ENCODE measurements at regions not wholly inside any gene's neighbourhood (a gene's known extent, or its start where the extent isn't known, plus 50 kb on each side); places are given as distances from the start of the nearest gene placed in this dataset.

DNA sequence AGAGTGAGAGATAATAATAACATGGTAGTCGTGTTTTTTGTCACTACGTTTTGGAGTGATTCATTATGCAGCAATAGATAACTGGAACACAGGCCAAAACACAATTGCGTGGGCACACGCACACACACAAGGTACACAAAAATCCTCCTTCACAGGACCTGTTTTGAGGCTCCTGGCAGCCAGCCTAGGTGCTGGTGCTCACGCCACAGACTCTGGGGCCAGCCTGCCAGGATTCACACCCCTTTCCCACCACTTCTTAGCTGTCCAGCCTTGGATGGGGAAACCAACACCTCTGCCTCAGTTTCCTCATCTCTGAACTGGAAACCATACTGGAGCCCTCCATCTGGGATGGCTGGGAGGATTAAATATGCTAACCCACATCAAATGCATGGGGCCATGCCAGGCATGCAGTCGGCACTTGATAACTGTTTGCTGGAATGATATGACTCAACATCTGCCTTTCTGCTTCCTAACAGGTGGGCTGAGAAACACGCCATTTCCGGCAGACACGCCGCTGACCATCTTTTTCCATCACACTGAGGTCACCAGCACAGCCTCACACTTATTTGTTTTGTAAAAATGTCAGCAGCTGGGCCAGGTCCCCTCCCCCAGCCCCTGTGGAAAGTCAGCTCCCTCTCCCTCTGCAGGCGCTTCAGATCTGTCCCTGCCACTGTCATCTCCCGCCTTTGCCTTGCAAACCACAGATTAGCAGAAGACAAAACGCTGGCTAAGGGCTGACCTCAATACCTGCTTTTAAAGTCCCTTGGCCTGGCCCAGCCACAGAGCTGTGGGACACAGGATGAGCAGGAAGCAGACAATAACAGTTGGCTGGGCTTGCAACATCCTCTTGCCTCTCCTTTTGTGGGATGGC lies 237.5 kb downstream of the BCOR start (continued):
- TF ChIP-seq, protein P1, sequence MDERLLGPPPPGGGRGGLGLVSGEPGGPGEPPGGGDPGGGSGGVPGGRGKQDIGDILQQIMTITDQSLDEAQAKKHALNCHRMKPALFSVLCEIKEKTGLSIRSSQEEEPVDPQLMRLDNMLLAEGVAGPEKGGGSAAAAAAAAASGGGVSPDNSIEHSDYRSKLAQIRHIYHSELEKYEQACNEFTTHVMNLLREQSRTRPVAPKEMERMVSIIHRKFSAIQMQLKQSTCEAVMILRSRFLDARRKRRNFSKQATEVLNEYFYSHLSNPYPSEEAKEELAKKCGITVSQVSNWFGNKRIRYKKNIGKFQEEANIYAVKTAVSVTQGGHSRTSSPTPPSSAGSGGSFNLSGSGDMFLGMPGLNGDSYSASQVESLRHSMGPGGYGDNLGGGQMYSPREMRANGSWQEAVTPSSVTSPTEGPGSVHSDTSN (CRISPR knock-in tag; IDR thresholded peaks at IDR 0.05; ENCODE audit: low read depth) = no peak
- TF ChIP-seq, protein P1 (tag; conservative IDR thresholded peaks at IDR 0.05; ENCODE audit: low read depth) = no peak
- TF ChIP-seq PHB (CRISPR knock-in tag; IDR thresholded peaks at IDR 0.05) = no peak
- TF ChIP-seq RNF2 (IDR thresholded peaks at IDR 0.05) = no peak
- peak; percentile 41 for TF ChIP-seq MEIS2 (IDR thresholded peaks at IDR 0.05; ENCODE audit: partially characterized antibody)
- no peak; a peak in 1 of 4 replicates for TF ChIP-seq TBL1XR1 (IDR thresholded peaks at IDR 0.05; ENCODE audit: low read length in 2 of 2)
- TF ChIP-seq GABPA (tag; conservative IDR thresholded peaks at IDR 0.05; ENCODE audit: low read depth) = peak; percentile 83
- no peak for TF ChIP-seq SP1 (CRISPR knock-in tag; IDR thresholded peaks at IDR 0.05)
- no peak for TF ChIP-seq MXI1 (IDR thresholded peaks at IDR 0.05; ENCODE audit: low read depth, low read length)
- TF ChIP-seq, protein P2, sequence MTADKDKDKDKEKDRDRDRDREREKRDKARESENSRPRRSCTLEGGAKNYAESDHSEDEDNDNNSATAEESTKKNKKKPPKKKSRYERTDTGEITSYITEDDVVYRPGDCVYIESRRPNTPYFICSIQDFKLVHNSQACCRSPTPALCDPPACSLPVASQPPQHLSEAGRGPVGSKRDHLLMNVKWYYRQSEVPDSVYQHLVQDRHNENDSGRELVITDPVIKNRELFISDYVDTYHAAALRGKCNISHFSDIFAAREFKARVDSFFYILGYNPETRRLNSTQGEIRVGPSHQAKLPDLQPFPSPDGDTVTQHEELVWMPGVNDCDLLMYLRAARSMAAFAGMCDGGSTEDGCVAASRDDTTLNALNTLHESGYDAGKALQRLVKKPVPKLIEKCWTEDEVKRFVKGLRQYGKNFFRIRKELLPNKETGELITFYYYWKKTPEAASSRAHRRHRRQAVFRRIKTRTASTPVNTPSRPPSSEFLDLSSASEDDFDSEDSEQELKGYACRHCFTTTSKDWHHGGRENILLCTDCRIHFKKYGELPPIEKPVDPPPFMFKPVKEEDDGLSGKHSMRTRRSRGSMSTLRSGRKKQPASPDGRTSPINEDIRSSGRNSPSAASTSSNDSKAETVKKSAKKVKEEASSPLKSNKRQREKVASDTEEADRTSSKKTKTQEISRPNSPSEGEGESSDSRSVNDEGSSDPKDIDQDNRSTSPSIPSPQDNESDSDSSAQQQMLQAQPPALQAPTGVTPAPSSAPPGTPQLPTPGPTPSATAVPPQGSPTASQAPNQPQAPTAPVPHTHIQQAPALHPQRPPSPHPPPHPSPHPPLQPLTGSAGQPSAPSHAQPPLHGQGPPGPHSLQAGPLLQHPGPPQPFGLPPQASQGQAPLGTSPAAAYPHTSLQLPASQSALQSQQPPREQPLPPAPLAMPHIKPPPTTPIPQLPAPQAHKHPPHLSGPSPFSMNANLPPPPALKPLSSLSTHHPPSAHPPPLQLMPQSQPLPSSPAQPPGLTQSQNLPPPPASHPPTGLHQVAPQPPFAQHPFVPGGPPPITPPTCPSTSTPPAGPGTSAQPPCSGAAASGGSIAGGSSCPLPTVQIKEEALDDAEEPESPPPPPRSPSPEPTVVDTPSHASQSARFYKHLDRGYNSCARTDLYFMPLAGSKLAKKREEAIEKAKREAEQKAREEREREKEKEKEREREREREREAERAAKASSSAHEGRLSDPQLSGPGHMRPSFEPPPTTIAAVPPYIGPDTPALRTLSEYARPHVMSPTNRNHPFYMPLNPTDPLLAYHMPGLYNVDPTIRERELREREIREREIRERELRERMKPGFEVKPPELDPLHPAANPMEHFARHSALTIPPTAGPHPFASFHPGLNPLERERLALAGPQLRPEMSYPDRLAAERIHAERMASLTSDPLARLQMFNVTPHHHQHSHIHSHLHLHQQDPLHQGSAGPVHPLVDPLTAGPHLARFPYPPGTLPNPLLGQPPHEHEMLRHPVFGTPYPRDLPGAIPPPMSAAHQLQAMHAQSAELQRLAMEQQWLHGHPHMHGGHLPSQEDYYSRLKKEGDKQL (CRISPR knock-in tag; IDR thresholded peaks at IDR 0.05; ENCODE audit: borderline replicate concordance) = no peak
- TF ChIP-seq POLR2AphosphoS2 (IDR thresholded peaks at IDR 0.05; ENCODE audit: low read length) = no peak
- no peak for TF ChIP-seq ZSCAN29 (IDR thresholded peaks at IDR 0.05)
- no peak for TF ChIP-seq XRCC4 (IDR thresholded peaks at IDR 0.05; ENCODE audit: extremely low read depth, insufficient read depth, insufficient read length)
- TF ChIP-seq, protein P3, sequence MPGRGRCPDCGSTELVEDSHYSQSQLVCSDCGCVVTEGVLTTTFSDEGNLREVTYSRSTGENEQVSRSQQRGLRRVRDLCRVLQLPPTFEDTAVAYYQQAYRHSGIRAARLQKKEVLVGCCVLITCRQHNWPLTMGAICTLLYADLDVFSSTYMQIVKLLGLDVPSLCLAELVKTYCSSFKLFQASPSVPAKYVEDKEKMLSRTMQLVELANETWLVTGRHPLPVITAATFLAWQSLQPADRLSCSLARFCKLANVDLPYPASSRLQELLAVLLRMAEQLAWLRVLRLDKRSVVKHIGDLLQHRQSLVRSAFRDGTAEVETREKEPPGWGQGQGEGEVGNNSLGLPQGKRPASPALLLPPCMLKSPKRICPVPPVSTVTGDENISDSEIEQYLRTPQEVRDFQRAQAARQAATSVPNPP (IDR thresholded peaks at IDR 0.05; ENCODE audit: borderline replicate concordance, insufficient read depth, insufficient read length) = no peak
- TF ChIP-seq FOXM1 (IDR thresholded peaks at IDR 0.05; ENCODE audit: low read depth) = no peak
- no peak for TF ChIP-seq FOXM1 (CRISPR knock-in tag; IDR thresholded peaks at IDR 0.05; ENCODE audit: low read depth)
- TF ChIP-seq, protein P4, sequence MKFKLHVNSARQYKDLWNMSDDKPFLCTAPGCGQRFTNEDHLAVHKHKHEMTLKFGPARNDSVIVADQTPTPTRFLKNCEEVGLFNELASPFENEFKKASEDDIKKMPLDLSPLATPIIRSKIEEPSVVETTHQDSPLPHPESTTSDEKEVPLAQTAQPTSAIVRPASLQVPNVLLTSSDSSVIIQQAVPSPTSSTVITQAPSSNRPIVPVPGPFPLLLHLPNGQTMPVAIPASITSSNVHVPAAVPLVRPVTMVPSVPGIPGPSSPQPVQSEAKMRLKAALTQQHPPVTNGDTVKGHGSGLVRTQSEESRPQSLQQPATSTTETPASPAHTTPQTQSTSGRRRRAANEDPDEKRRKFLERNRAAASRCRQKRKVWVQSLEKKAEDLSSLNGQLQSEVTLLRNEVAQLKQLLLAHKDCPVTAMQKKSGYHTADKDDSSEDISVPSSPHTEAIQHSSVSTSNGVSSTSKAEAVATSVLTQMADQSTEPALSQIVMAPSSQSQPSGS (CRISPR knock-in tag; IDR thresholded peaks at IDR 0.05) = peak; percentile 60; the same call in 1 of the 2 replicates
